Umbilical cord (tissue), 1 donor: ENCODE measurements at regions not wholly inside any gene's neighbourhood (a gene's known extent, or its start where the extent isn't known, plus 50 kb on each side); places are given as distances from the start of the nearest gene placed in this dataset.

ENCODE experiments used
- DNase-seq: peaks from one replicate; pipeline ENCODE4 v3.0.0-alpha.2; 2015; ENCODE audit warnings: low spot score

- no peak for DNase-seq
Measured at GRCh38 chr10:52440612-52441285, 126.7 kb downstream of the DKK1 start.

DNA sequence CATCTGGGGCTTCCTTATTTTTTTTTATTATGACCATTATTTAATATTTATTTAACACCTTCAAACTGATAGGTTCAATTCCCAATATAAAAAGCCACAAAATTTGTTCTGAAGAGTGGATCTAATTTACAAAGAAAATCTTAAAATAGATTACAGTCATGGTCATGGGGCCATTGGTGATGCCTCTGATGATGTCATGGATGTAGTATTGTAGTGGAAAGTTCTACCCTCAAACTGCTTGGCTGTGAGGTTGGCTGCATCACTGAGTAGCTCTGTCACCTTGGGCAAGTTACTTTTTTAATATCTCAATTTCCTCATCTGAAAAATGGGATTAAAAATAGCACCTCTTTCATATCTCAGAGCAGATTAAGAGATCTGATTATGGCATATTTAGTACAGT is 128.5 kb downstream of the DKK1 start:
- no peak for DNase-seq

DNA sequence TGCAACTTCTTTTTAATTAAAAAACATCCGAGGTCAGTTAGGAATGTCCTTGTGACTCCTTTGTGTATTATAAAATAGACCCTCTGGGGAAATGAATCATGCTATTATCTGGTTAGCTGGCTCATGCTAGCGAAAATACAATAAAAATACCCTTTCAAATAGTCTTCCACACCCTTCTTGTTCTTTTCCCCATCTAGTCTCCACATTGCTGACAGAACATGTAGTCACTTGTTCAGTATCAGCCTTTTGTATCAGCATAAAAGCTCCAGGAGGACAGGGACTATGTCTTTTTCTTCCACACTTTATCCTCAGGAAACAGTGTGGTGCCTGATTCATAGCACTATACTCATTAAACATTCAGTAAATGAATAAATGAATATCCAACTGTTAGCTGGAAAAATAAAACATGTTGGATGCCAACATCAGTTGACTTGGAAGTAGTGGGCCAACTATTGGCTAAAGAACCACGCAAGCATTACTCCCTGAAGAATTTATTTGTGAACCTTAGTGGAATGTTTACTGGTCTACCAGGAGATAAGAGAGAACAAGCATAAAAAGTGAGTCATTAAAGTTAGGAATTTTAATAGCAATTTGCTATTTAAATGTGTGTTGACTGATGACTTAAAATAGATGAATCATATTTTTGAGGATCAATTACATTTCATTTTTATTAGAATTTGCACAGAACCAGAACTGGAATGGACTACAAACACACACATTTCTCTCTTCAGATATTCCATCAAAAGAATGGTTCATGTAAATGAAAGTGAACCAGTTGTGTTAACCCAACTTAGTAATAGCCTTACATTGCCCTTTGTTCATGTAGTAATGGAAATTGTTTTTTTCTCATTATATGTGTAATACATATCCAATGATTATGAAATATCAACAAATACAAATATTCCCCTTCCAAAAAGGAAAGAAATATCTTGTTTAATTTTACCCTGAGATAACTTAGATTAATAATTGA is 129.6 kb downstream of the DKK1 start:
- no peak for DNase-seq

DNA sequence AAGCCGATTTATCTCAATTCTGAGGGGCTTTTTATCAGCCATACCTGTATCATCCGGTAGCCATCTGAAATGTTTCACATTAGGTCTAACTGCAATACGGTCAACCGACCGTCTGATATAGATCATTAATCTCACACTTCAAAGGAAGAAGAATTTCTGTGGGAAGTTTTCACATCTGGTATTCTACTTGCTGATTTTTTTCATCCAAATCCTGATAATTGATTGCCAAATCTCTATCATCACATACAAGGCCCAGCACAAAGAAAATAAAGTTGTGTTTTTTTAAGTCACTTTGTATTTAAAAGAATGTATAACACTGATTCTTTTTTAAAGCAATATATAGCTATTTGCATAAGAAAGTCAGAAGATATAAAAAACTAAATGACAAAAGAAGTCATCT is 132.3 kb downstream of the DKK1 start:
- DNase-seq: no peak

- no peak for DNase-seq
Measured at GRCh38 chr10:52447931-52448353, 133.9 kb downstream of the DKK1 start.

GRCh38 chr10:52450762-52451291 is 136.7 kb downstream of the DKK1 start:
- no peak for DNase-seq

- no peak for DNase-seq
Measured at GRCh38 chr10:52451817-52452216, 137.7 kb downstream of the DKK1 start.

DNA sequence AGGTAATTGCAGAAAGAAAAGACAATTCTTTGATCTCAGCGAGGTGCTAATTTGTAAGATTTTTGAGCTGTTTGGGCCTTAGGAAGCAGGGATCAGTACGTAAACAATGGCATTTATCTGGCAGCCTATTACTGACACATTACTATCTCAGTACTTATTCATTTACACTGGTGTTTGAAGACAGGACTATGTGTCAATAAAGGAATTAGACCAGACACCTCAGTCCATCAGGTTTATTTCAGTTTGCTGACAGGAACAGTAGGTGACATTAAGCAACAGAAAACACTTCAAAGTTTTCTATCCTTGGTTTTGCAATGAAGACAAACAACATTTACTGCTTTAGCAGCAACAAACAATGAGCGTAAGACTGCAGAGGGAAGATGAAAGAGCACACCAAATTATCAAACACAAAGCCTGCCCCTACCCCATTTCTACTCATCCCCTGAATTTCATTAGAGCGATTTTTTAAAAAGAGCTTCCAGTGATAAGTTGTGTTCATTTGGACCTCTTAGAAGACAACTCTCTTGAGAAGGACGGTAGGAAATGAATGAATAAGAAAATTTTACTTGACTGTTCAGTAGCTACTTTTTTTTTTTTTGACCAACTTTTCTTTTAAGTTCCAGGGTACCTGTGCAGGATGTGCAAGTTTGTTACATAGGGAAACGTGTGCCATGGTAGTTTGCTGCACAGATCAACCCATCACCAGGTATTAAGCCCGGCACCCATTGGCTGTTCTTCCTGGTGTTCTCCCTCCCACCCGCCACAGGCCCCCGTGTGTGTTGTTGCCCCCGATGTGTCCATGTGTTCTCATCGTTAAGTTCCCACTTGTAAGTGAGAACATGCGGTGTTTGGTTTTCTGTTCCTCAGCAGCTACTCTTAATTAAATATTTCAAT is 138.8 kb downstream of the DKK1 start:
- DNase-seq: no peak

DNA sequence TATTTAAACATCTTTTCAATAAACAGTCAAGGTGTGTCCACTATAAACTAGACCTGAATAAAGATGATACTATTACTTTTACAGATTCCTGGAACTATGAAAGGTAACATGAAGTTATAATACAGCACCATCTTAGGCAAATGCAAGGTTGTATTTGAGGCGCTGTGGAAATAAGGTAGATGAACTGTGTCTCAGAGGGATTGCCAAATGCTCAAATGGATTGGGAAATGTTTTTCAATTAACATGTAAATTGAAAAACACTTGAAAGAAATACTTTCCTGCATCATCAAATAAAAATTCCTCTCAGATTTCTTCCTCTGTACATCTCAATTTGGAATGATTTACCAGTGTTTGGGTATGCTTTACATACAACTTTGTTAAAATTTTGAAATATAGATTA is 139.4 kb downstream of the DKK1 start:
- DNase-seq: no peak

- no peak for DNase-seq
Measured at GRCh38 chr10:52454491-52454890, 140.4 kb downstream of the DKK1 start.

- DNase-seq: no peak
Measured at GRCh38 chr10:52455098-52455497, 141.0 kb downstream of the DKK1 start.

- DNase-seq: peak; percentile 46
Measured at GRCh38 chr10:52459097-52459496, 145.0 kb downstream of the DKK1 start.

DNA sequence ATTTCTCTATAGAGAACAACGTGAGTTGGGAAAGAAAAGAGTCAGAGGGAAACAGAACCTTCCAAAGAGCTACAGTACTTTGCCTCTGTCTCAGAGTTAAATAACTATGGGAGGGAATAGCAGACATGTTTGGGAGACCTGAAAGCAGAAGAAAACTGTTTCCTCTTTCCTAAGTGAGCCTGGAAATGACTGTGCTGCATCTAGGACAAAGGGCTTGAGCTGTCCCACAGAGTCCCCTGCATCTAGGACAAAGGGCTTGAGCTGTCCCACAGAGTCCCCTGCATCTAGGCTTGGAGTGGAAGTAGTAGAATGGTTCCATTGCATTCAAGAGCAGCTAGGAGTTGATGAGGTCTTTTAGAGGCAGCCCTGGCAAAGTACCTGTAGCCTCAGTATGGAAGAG is 149.7 kb downstream of the DKK1 start:
- DNase-seq: no peak

GRCh38 chr10:52464368-52465124 is 150.5 kb downstream of the DKK1 start:
- DNase-seq: no peak

DNA sequence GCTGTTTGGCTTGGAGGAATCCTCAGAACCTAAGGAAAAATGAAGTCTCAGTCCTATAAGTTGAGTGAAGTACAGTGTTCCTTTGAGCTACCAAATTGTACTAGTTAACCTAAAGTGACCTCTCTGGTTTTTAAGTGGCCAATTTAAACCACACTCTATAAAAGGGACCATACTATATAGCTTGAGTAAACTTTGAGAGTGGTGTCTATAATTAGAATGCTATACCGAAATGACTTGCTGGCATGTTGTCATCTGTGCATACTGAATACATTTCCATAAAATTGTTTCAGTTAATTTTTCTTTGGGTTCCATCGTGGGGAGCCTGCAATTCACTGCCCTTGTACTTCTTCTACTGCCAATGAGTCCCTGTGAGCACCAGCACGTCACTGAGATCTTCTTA is 151.1 kb downstream of the DKK1 start:
- DNase-seq: no peak

DNA sequence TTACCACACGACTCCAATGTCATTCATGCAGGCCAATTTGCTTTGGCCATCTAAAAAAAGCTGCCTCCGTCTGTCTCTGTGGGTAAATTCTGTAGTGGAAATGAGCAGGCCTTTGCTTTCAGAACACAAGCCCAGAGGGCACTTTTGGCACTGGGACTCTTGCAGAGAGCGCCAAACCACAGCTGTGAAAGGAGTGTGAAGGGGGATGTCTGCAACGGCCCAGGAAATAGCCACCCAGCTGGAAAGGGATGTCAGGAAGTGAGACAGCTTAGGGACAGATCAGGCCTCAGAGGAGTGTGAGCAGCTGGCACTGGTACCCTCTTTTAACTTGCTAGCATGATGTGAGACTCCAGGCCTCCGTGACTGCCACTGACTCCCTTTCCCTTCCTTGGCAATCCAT is 152.4 kb downstream of the DKK1 start:
- no peak for DNase-seq

- DNase-seq: no peak
Measured at GRCh38 chr10:52469970-52470705, 156.1 kb downstream of the DKK1 start.

- DNase-seq: no peak
Measured at GRCh38 chr10:52472406-52473146, 158.5 kb downstream of the DKK1 start.

GRCh38 chr10:52474265-52474664 is 160.2 kb downstream of the DKK1 start:
- no peak for DNase-seq
